Astrocyte (in vitro differentiated cells and primary cell): ENCODE measurements at regions not wholly inside any gene's neighbourhood (a gene's known extent, or its start where the extent isn't known, plus 50 kb on each side); places are given as distances from the start of the nearest gene placed in this dataset.

Experiments used
- DNase-seq: peaks from one replicate; pipeline ENCODE4 v3.0.0-alpha.2; 2010; ENCODE audit warnings: low read depth
- FAIRE-seq: peaks from 2 replicates; lab custom pipeline; 2011; peaks lifted over from hg19 to GRCh38; lab: Jason Lieb, UNC
- H2AFZ ChIP-seq: 2 replicates; pipeline ENCODE4 v1.6.0; 2012; ENCODE audit warnings: low read depth, low read length, inconsistent platforms
- H3K27ac ChIP-seq: 2 replicates; pipeline ENCODE4 v1.5.1; 2011; ENCODE audit warnings: low read depth, low read length, inconsistent platforms
- H3K27me3 ChIP-seq: 2 replicates; pipeline ENCODE4 v1.6.0; 2011; ENCODE audit warnings: low read length, inconsistent platforms; ENCODE audit not compliant: insufficient read depth
- H3K36me3 ChIP-seq: 2 replicates; pipeline ENCODE4 v1.5.1; 2011; ENCODE audit warnings: low read length, inconsistent platforms; ENCODE audit not compliant: insufficient read depth
- H3K4me1 ChIP-seq: 2 replicates; pipeline ENCODE4 v1.5.1; 2011; ENCODE audit warnings: low read length, inconsistent platforms; ENCODE audit not compliant: insufficient read depth
- H3K4me2 ChIP-seq: 2 replicates; pipeline ENCODE4 v1.6.0; 2012; ENCODE audit warnings: low read length, inconsistent platforms
- H3K4me3 ChIP-seq: 2 replicates; pipeline ENCODE4 v1.5.1; 2011; ENCODE audit warnings: low read depth, mild to moderate bottlenecking, low read length, inconsistent platforms; ENCODE audit not compliant: insufficient read depth
- H3K79me2 ChIP-seq: 2 replicates; pipeline ENCODE4 v1.6.0; 2012; ENCODE audit warnings: mild to moderate bottlenecking, low read length, inconsistent platforms; ENCODE audit not compliant: insufficient read depth
- H3K9ac ChIP-seq: 2 replicates; pipeline ENCODE4 v1.6.0; 2012; ENCODE audit warnings: mild to moderate bottlenecking, low read length, inconsistent platforms
- H3K9me3 ChIP-seq: 2 replicates; pipeline ENCODE4 v1.5.1; 2012; ENCODE audit warnings: low read depth, mild to moderate bottlenecking, low read length, inconsistent platforms; ENCODE audit not compliant: insufficient read depth
- H4K20me1 ChIP-seq: 2 replicates; pipeline ENCODE4 v1.6.0; 2012; ENCODE audit warnings: low read length, inconsistent platforms; ENCODE audit not compliant: insufficient read depth
- H3K27ac Mint-ChIP-seq: one replicate; pipeline ENCODE4 v1.8.0; 2021; ENCODE audit warnings: mild to moderate bottlenecking, mixed read lengths; ENCODE audit not compliant: unreplicated experiment
- H3K27me3 Mint-ChIP-seq: one replicate; pipeline ENCODE4 v1.8.0; 2021; ENCODE audit warnings: low read depth, mixed read lengths; ENCODE audit not compliant: unreplicated experiment
- H3K36me3 Mint-ChIP-seq: one replicate; pipeline ENCODE4 v1.8.0; 2021; ENCODE audit warnings: low read depth, mixed read lengths; ENCODE audit not compliant: unreplicated experiment
- H3K4me1 Mint-ChIP-seq: one replicate; pipeline ENCODE4 v1.8.0; 2021; ENCODE audit warnings: low read depth, mixed read lengths; ENCODE audit not compliant: unreplicated experiment
- H3K4me3 Mint-ChIP-seq: one replicate; pipeline ENCODE4 v1.8.0; 2021; ENCODE audit warnings: mild to moderate bottlenecking, moderate library complexity, mixed read lengths; ENCODE audit not compliant: unreplicated experiment
- H3K9me3 Mint-ChIP-seq: one replicate; pipeline ENCODE4 v1.8.0; 2021; ENCODE audit warnings: mild to moderate bottlenecking, mixed read lengths; ENCODE audit not compliant: unreplicated experiment
- EZH2 ChIP-seq: IDR thresholded peaks from 2 replicates; pipeline ENCODE4 v1.6.1; 2012; ENCODE audit warnings: mild to moderate bottlenecking, low read length, inconsistent platforms; ENCODE audit not compliant: insufficient read depth
- TF ChIP-seq, protein P1 (sequence below): IDR thresholded peaks from 2 replicates; pipeline ENCODE4 v1.5.1; 2011; ENCODE audit warnings: low read depth, mild to moderate bottlenecking, inconsistent platforms, low read length, moderate library complexity; ENCODE audit not compliant: insufficient read depth

DNA sequence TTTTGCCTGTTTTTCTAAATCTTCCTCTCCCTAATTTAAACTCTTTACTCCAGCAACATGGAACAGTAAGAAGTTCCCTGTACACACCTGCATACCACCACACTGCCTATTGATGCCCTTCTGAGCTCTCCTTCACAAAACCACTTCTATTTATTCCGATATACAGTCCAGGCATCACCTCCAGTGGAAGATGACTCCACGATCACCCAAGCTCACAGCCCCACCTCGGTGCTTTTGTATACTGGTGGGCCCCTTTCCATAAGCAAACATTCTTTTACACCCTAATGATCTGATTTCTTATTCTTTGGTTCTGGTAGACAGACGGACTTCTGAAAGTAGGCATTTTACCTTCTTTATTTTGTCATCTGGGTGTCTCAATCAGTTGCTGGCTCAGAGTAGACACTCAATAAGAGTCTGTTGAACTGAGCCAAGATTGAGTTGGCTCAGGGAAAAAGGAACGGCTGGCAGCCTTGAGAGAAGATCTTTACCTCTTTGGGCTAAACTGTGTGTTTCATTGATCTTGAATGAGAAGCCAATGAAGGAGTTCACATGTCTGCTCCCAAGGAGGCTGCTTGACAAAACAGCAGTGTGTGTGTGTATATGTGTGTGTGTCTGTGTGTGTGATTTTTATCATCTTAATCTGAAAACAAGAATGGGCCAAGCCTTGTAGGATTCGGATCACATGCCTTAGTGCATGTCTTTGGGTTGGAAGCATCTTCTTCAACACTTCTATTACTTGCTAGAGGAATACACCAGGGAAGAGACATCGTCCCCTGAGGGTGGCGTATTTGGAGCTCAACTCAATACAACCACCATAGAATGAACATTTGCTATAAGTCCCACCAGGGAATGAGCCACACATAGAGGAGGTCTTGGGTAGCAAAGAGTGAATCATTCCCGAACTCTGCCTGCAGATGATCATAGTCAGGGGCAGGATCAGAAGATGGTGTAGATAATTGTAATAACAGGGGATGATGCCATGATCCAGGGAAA is 341.8 kb downstream of the CYRIA start:
- Mint-ChIP-seq H3K27me3 (peaks cover 13% of the 10 kb centered on the region), H3K4me3 (no peak overlapping the region), H3K9me3 (peaks cover 2% of the 10 kb centered on the region), H3K27ac (no peak overlapping the region), H3K4me1 (peaks cover 18% of the 10 kb centered on the region), H3K36me3 (no peaks in the 10 kb centered on the region)
- Histone ChIP-seq H3K36me3 (no peaks in the 10 kb centered on the region), H3K4me2 (no peak overlapping the region), H3K9ac (no peak overlapping the region), H3K27me3 (no peaks in the 10 kb centered on the region), H3K9me3 (peaks cover 3% of the 10 kb centered on the region), H3K4me1 (no peaks in the 10 kb centered on the region), H2AFZ (no peak overlapping the region), H3K4me3 (no peak overlapping the region), H4K20me1 (no peaks in the 10 kb centered on the region), H3K27ac (no peak overlapping the region), H3K79me2 (no peaks in the 10 kb centered on the region)
- TF ChIP-seq EZH2: no peak
- TF ChIP-seq, protein P1, sequence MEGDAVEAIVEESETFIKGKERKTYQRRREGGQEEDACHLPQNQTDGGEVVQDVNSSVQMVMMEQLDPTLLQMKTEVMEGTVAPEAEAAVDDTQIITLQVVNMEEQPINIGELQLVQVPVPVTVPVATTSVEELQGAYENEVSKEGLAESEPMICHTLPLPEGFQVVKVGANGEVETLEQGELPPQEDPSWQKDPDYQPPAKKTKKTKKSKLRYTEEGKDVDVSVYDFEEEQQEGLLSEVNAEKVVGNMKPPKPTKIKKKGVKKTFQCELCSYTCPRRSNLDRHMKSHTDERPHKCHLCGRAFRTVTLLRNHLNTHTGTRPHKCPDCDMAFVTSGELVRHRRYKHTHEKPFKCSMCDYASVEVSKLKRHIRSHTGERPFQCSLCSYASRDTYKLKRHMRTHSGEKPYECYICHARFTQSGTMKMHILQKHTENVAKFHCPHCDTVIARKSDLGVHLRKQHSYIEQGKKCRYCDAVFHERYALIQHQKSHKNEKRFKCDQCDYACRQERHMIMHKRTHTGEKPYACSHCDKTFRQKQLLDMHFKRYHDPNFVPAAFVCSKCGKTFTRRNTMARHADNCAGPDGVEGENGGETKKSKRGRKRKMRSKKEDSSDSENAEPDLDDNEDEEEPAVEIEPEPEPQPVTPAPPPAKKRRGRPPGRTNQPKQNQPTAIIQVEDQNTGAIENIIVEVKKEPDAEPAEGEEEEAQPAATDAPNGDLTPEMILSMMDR: no peak
- no peak for FAIRE-seq
- DNase-seq: no peak

DNA sequence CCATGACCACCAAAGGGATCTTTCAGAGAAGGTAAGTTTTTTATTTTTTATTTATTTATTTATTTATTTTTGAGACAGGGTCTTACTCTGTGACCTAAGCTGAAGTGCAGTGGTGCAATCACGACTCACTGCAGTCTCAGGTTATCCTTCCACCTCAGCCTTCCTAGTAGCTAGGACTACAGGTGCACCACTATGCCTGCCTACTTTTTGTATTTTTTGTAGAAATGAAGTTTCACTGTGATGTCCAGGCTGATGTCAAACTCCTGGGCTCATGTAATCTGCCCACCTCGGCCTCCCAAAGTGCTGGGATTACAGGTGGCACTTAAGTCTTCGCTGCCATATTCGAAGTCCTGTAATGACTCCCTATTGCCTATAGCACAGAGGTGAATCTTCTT is 342.5 kb downstream of the CYRIA start:
- peaks cover 2% of the 10 kb centered on the region for H3K9me3 Mint-ChIP-seq

More for the DNA sequence above, 342.5 kb downstream of the CYRIA start:
- H3K4me1 ChIP-seq: no peaks in the 10 kb centered on the region
- no peak for FAIRE-seq
- no peaks in the 10 kb centered on the region for H4K20me1 ChIP-seq
- no peak for DNase-seq
- H2AFZ ChIP-seq: no peak overlapping the region
- no peak for TF ChIP-seq EZH2
- TF ChIP-seq, protein P1: no peak
- no peaks in the 10 kb centered on the region for H3K36me3 ChIP-seq
- no peak overlapping the region for H3K27ac ChIP-seq
- no peak overlapping the region for H3K9ac ChIP-seq
- peaks cover 3% of the 10 kb centered on the region for H3K9me3 ChIP-seq
- Mint-ChIP-seq H3K27me3 (peaks cover 13% of the 10 kb centered on the region), H3K4me1 (peaks cover 25% of the 10 kb centered on the region), H3K27ac (no peak overlapping the region), H3K4me3 (no peak overlapping the region), H3K36me3 (no peaks in the 10 kb centered on the region)
- no peaks in the 10 kb centered on the region for H3K27me3 ChIP-seq
- H3K4me2 ChIP-seq: no peak overlapping the region
- H3K4me3 ChIP-seq: no peak overlapping the region
- H3K79me2 ChIP-seq: no peaks in the 10 kb centered on the region
